HG03039 (cell line): ENCODE measurements at regions not wholly inside any gene's neighbourhood (a gene's known extent, or its start where the extent isn't known, plus 50 kb on each side); places are given as distances from the start of the nearest gene placed in this dataset.
"Not testable (repeated sequence)": the region's sequence is repeated elsewhere in the genome, so short reads cannot be mapped to it uniquely, and the experiment has no call there.

Experiments
- ATAC-seq: cut with Tn5 transposase; IDR thresholded peaks from one replicate; pipeline ENCODE4 v1.9.1; 2021; ENCODE audit warnings: mild to moderate bottlenecking, moderate library complexity; ENCODE audit not compliant: unreplicated experiment

DNA sequence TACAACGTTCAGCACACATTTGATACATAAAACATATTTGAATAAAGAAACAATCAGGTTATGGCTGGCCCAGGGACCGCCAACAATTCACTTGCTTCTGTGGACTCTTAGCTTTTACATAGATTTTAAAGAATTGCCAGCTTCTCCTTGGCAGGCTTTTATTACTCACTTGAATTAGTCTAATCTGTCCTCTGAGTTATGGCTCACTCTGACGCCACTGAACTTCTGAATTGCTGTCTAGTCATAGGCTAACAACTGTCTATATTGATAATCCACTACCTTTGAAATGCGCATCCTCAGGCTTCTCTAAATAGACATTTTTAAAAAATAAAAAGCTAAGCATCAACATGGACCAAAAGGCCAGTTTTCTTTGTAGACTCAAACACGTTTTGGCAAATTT, 317.4 kb upstream of the SGCD start:
- ATAC-seq: no peak

DNA sequence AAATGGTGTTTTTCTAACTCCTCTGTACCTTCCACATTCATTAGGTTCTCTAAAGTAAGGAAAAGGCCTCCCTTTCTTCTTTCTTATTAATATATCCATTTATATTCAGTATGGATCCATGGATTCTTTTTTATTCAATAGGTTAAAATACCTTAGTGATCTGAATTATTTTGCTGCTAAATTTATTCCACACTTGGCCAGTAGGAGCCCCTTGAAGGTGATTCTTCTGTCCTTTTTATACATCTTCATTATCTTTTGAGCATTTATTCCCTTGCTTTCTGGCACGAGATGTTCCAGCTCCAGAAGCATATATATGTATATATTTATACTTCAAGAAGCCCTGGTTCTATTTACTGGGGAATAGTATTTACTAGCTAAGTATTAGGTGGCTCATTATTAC, 311.8 kb upstream of the SGCD start:
- no peak for ATAC-seq

DNA sequence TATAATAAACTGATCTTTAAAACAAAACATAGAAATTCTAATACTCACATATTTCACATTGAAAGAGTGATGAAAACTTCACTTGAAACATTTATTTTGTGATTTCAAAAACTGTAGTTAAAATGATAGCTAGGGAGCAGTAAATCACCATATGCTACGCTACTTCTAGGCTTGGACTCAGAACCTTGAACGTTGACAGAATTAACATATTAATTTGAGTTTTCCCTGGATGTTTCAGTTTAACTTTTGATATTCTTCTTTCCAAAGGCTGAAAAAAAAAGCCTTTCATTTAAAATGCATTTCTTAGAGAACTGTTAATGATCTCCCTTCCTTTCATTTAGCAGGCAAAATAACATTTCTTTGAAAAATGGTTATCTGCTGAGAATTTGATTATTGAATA, 307.8 kb upstream of the SGCD start:
- ATAC-seq: no peak

DNA sequence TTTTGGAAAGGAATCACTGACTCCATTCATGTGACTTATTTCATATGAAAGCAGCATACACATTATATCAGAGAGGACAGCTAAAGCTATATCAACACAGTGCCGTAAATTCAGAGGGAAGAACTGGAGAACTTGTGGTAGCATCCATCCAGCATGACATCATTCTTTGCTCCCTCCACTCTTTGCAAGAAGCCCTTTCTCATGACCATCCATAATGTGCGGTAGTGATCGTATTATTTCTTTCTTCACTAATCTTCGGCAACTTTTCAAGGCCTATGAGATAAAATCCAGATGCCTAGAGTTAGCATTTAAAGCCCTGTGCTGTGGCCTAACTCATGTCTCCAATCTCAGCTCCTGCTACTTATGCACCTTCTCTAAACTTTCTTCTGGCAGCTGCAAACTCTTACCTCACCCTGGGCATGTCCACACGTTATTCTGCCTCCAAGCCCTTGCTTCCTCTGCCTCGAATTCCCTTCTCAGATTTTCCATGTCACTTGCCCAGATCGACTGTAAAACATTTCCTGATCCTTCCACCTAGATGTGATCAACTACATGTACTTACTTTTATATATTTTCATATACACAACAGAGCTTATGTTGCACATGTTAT, 307.3 kb upstream of the SGCD start:
- no peak for ATAC-seq

DNA sequence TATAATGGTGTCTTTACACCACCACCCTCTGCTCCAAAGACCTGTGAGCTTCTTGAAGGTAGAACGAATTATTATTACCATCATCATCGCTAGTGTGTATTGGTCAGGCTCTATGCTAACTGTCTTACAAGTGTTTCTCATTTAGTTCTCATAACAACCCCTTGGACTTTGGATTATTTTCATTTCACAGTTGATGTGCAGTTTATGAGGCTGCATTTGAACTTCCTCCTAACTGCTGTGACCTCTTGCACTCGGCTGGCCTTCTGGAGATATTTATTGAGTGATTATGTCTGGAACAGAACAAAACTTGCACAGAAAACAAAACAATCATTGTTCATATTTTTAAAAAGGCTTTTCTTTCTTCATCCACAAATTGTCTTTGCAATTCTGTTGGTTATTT, 306.3 kb upstream of the SGCD start:
- no peak for ATAC-seq

DNA sequence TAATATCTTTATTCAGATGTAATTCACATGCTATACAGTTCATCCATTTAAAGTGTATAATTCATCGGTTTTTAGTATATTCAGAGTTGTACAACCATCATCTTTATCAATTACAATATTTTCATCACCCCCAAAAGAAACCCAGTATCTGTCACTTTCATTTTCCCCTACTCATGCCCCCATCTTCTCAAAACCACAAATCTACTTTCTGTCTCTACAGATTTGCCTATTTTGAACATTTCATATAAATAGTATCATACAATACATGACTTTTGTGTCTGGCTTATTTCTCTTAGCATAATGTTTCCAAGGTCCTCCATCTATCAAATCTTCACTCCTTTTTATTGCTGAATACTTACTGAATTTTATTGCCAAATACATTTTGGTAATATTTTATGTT, 305.1 kb upstream of the SGCD start:
- no peak for ATAC-seq

DNA sequence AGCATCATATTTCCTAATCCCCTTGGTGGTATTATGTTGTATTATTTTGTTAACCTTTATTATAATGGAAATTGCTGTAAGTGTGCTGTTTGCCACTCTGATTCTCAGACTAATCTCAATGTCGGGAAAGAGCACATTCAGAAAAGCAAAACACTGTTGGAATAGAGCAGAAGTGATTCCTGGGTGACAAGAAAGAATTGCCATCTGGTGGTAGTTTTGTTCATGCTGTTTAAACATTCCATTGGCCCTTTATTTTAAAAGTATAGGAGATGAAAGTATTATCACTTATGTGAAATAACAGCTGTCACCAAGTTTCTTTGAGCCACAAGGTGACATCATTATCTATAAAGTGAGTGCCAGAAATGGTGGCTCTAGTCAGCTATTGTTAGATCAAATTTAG, 301.3 kb upstream of the SGCD start:
- ATAC-seq: no peak

DNA sequence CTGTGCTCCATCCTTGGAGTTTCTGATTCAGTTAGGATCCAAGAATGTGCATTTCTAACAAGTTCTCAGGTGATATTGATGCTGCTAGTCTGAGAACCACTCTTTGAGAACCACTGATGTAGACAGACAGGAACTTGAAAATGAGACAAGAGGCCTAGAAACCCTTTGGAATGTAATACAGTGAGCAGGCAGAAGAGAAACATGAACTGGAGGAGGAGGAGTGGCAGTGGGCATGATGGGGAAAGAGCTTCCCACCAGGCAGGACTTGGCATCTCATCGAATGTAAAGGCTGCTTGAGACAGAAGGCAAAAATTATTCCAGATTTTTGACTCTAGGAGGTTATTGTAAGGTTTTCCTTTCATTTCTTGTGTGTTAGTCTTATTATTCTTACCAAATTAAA, 295.8 kb upstream of the SGCD start:
- no peak for ATAC-seq

DNA sequence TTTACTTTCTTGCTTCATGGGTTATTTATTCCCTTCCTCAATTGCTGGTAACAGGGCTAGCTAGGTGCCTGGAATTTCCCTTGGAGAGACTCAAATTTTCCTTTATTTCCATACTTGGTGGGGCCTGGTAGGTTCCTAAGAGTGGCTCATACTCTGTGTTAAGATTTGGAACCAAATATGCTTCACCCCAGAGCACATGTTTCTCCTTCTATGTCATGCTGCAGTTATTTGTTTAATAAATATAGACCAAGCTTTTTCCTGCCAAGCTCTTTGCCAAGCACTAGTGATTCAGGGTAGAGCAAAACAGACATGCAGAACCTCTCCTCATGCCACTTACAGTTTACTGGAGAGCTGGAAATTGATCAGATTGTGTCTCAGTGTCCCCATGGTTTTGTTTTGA, 290.3 kb upstream of the SGCD start:
- no peak for ATAC-seq

DNA sequence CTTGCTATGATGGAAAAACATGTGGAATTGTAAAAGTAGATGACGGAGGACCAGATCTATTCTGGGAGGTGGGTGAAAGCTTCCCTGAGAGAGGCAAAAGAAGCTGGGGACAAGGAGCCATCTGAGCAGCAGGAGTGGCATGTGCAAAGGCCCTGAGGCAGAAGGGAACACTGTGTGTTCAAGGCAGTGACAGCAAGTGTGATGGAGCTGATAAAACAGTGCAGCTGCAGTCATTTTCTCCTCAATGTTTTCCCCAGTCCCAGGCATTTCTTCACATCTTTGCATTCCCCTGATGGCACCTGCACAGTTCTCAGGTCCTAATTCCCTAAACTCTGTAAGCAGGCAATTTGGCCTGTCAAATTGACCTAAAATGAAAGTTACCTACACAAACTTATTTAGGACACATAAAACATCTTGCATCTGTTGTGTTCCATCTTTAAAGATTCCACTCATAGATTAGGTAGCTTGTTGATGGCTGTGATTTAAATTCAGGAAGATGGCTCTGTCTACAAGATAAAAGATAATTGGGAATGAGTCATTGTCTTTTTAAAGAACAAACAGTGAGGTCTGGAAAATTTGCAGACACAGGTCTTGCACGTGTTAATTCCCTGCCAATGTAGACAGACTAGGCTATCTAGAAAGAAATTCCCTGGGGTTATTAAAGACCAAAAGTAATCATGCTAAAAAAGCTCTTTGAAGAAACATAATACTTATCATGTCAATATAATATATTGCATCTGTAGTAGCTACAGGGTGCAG, 289.6 kb upstream of the SGCD start:
- no peak for ATAC-seq

DNA sequence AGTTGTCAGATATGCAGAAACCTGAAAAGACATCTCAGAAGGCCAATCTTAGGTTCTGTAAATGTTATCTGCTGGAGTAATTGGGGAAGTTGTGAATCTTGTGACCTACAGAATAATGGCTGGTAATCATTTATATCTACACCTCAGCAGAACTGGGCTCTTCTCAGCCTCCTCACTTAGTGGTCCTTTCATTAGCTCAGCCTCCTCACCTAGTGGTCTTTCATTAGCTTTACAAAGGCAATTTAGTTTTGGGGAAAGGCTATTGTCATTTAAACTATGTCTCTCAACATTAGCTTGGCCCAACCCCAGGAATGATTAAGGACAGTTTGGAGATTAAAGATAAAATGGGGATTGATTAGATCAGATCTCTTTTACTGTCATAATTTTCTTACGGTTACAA, 284.2 kb upstream of the SGCD start:
- ATAC-seq: no peak

DNA sequence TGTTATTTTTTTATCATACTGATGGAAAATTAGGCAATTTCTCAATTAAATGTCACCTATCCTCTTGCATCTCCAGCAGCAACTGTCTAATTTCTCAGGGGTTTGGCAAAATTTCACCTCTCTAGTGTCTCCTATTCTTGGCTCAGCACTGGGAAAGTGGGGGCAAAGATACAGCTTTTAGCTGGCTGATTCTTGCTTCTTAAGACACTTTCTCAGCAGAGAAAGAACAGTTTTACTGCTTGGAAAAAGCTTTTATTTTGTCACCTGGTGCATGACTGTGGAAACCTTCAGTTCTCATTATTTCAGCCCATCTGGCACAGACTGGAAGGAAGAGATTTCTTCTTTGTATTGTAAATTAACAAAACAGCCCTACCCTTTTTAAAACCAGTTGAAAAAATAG, 283.6 kb upstream of the SGCD start:
- no peak for ATAC-seq

DNA sequence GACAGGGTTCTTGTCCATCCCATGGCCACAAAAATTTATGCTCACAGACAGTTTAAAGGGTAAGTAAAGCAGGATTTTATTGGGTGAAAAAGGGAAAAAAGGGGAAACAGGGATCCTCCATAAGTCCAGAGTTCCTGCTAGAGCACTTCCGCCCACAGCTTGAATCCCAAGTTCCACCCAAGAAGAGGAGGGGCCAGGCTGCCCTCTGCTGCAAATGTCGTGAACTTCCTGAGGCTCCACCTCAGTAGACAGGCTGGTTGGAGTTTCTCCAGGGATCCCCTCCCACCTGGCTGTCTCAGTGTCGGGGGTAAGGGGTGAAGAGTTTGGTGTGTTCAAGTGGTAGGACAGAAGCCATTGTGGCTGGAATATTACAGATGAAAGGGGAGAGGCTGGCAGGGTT, 275.0 kb upstream of the SGCD start:
- ATAC-seq: no peak

DNA sequence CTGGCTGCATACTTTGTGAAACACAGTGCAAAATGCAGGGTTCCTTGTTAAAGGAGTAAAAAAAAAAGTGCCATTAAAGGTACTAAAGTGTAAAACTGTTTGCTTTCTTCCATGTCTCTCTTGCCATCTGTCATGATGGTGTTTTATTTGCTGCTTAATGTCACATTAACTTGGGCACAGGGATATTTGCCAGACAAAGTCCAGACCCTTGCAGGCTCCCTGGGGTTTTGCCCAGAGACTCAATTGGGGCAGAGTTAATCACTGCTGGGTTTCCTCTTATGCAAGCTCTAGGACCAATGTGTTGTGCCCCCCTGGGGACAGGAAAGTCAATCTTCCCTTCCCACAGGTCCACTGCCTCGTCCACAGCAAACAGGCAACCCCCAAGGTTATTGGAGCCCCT, 274.3 kb upstream of the SGCD start:
- no peak for ATAC-seq

DNA sequence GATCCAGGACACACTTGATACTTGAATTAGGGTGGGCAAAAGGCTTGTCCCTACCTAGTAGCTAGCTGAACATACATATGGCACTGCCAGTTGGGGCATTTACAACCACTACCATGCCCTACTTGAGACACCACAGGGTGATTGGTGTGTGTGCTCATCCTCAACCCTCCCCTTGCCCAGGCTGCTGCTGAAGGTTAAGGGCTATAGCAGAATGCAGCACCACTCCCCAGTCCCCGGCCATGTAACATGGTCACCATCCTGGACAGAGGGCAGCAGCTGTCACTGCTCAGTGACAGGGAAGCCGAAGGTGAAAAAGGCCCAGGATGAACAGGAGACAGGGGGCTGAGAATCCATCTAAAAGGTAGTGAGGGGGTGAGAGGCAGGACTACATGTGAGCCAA, 273.9 kb upstream of the SGCD start:
- no peak for ATAC-seq

DNA sequence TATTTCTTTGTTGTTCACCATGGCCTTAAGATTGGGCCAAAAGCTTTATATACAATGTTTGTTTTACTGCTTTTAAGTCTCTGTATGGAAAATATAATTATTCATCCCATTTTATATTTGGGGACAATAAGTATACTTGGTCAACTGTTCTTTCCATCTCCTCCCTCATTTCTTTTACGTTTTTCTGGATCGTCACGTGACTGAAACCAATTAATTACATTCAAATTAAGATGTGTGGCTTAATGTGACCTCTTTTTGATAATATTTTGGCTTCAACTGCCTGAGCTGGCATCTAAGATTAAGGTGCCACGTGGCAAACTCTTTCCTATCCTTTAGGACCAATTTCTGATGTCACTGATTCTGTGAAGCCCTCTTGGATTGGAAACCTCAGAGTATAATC, 250.1 kb upstream of the SGCD start:
- no peak for ATAC-seq

DNA sequence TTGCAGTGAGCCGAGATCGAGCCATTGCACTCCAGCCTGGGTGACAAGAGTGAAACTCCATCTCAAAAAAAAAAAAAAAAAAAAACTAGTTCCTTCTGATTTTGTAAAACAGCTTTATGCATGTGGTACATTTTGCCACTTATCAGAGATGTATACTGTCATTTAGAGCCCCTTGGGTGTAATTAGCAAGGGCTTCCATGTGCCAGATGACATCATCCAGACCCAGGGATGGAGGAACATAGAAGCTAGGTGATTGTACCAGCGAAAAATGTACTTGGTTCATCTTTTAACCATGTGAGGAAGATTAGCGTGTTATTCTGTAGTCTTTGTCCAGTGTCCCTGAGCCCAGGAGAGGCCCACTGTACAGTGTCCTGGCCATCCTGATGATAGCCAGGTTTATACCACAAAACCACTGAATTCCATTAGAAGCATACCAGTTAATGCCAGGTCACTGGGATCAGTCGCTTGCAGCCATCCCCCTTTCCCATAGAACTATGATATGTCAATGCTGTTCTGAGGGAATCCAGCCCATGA, 239.3 kb upstream of the SGCD start:
- no peak for ATAC-seq

DNA sequence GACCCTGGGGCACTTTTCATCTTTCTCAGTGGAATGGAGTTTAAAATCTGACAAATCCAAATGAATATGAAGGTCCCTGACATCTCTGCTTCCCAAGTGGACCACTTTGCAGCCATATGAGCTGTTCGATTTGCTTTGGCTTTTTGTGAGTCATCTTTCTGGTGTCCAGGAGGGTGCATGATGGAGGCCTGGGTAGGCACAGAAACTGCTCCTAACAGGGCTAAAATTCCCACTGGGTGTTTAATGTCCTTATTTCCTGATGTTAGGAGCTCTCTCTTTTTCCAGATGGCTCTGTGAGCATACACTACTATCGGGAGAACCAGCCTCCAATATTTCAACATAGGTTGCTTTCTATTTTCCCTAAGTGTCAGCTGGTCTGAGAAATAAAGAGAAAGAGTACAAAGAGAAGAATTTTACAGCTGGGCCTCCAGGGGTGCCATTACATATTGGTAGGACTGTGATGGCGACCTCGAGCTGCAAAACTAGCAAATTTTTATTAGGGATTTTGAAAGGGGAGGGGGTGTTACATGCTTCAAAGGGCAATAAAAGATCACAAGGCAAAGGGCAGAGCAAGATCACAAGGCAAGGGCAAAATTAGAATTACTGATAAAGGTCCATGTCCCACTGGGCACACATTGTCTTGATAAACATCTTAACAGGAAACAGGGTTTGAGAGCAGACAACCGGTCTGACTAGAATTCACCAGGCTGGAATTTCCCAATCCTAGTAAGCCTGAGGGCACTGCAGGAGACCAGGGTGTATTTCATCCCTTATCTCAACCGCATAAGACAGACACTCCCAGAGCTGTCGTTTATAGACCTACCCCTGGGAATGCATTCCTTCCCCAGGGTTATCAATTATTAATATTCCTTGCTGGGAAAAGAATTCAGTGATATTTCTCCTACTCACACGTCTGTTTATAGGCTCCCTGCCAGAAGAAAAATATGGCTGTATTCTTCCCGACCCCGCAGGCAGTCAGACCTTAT, 236.7 kb upstream of the SGCD start:
- ATAC-seq: not testable (repeated sequence)

DNA sequence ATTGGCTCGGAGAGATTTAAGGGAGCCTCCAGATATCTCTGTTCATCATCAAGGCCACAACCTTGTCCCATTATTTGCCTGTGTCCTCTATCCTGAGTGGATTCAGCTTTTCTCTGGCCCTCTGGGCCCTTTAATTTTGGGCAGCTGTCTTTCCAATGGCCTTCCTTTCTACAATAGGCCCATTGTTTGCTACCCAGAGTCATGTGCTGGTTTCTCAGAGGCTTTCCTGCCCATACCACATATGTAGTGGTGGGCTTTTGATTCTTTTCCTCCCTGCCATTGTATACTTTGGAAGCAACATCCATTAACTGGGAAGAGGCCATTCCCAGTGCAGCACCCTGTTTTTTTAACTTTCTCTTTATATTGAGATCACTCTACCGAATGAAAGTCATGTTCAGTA, 233.9 kb upstream of the SGCD start:
- no peak for ATAC-seq

DNA sequence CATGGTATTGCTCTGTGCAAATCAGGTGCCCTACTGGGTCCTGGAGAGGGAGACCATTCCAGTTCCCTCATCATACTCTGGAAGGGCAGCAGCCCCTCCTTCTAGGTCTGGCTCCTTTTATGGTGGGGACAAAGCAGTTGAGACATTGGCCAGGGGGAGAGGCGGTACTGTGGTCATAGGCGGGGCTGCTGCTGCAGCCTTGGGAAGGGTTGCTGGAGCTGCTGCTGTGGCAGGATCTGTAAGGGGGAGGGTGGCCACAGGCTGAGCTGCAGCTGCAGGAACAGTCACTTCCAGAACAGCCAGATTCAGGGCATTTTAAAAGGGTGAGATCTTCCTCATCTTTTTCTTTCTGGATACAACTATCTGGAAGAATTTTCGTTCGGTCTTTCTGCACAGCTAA, 233.0 kb upstream of the SGCD start:
- no peak for ATAC-seq

DNA sequence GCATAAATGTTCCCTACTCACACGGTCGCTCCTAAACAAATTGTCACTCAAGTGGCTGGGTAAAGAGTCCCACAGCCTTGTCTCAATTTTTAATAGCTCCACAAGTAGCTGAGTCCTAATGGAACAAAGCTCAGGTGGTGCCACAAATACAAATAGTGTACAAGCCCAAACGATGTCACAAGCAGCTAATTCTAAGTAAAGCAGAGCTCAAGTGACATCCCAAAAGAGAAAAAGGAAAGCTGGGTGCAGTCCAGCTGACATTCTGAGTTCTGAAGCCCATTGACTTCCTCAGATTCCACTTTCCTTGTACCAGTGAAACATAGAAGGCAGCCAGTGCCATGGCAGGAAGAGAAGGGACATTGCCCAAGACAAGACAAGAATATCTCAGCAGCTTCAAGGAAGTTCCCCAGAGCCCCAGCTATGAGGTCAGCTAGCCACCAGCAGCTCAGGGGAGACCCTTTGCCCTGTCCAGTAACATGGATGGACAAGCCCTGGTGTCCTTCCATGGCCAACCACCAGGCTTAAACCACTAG, 231.2 kb upstream of the SGCD start:
- ATAC-seq: no peak
